Stimulated activated CD8-positive, alpha-beta memory T cell treated with anti-CD3 and anti-CD28 coated beads, Interleukin-7, amount 100 ng/mL, for 4 hours (primary cell): ENCODE measurements at regions not wholly inside any gene's neighbourhood (a gene's known extent, or its start where the extent isn't known, plus 50 kb on each side); places are given as distances from the start of the nearest gene placed in this dataset.

Experiments used
- DNase-seq, 2 donors: peaks; one replicate each; pipeline ENCODE4 v3.0.0-alpha.2; 2020; ENCODE audit warnings: low read depth in 2 of 2

DNA sequence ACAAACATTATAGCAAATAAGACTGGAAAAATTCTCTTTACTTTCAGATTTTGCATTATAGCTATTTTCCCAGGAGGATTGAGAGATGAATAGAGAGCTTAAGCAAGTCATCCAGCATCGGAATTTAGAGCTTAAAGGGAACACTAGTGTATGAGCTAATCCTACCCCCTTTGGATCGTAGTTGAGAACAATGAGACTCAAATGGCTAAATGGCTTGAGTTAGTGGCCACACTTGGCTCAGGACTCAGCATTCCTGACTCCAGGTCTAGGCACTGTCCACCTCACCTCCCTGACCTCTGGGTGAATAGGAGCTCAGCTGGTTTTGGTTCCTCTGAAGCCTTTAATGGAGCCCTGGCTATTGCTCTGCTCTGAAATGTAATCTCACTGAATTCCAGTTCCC lies 97.5 kb upstream of the CXCR4 start:
- no peak for DNase-seq

DNA sequence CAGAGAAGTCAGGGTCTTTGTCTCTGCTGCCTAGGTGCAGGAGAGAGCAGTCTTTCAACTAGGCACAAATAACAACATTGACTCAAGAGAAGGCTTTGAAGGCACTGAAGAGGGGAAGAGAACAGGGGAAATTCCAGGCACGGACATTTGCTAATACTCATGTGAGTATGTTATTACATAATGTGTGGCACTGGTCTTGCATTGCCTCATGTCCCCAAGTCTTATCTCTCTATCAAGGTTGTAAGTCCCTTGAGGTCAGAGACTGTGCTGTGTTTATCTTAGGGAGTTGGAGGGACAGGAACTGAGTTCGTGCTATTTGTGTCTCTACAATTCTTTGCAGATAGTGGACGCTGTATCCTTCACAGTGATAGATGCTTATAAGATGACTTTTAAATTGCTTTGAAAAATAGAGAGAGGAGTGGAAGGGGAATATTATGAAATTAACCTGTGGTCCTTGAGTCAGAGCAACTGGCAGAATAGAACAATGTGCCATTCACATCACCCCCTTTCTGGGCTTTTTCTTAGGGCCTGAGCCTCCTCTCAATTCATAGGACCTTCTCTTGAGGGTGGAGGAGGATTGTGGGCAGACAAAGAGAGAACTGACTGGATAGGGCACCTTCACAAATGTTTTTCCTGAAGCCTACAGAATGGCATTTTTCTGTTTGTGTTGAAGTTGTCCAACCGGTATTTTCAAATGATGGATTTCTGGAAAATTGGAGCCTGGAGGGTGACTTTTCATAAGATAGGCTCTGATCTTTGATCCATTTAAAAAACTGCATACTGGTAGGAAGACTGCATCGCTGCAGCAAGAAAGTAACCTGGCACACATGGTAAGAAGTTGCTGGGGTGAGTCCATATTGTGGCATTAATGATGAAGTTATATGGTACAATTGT lies 96.6 kb upstream of the CXCR4 start:
- no peak for DNase-seq

DNA sequence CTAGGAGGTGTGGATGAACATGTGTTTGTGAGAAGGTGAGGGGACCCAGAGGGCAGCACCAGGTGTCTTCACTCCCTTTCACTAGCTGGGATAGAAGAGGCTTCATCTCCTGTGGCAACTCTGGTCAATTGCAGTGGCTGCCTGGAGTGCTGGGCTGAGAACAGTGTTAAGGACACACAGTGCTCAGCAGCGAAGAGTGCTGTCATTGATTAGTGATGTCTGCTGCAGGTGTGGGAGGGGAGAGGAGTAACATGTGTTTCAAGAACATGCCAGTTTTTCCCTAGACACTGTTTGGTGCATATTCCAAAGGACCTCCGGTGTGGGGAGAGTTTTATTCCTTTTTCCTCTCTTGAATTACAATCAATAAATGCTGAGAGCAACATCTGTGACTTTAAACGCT lies 95.9 kb upstream of the CXCR4 start:
- no peak for DNase-seq

DNA sequence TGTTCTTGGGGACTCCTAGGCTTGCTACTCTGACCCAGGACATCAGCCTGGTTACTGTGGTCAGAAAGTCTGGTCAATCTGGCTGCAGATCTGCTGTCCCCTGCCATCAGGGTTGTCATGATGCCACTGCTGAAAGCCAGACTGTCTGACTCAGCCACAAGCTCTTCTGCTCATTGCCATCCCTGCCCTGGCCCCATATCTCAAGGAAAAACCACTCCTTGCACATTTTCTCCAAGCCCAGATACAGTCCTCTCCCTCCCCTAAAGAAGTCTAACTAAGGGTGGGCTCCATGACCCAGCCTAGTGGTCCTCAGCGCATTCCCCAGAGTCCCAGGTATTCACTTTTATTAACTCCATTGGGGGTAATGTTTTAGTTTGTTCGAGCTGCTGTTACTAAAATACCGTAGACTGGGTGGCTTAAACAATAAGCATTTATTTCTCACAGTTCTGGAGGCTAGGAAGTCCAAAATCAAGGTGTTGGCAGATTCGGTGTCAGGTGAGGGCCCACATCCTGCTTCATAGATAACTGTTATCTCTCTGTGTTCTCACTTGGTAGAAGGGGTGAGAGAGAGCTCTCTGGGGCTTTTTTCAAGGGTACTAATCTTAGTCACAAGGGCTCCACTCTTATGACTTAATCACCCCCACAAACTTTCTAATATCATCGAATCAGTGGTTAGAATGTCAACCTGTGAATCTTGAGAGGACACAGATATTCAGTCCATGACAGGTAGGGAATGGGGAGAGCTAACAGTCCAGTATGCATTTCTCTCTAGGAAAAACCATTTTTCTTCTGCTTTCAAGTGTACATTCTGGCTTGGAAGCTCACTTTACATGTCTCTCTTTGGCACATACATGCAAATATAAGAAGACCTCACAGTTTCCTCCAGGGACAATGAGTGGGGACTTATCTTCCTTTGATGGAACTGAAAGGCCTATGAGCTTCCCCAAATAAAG lies 94.8 kb upstream of the CXCR4 start:
- no peak for DNase-seq

DNA sequence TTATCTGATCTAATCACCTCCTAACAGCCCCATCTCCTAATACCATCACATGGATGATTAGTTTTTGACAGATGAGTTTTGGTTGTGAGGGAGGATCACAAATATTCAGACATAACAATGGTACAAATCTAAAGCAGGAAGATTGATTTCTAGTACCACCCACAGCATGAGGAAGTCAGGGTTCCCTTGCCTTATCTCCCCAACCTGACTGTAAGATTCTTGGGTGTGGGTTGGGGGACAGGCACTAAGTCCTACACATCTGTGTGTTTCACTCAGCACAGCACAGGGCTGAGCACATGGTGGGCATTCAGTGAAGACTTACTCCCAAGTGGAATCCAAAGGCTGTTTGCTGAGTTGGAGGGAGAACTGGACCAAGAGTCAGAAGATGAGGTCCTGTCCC lies 93.8 kb upstream of the CXCR4 start:
- DNase-seq: no peak

DNA sequence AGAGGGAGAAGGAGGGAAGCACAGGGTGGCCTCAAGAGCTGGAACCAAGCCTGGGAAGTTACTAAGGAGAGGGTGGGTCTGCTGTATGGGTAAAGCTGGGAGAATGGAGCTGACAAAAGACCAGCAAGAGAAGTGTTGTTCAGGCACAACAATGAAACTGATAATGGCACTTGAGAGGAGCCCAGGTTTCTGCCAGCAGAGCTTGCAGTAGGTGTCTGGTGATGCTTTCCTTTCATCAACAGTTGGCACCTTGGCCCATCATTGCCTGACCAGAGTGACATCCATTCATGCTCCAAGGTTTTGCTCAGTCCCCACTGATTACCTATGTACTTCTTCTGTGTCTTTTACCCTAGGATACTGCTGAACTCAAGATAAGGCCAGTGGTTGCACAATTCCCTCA lies 92.9 kb upstream of the CXCR4 start:
- no peak for DNase-seq

DNA sequence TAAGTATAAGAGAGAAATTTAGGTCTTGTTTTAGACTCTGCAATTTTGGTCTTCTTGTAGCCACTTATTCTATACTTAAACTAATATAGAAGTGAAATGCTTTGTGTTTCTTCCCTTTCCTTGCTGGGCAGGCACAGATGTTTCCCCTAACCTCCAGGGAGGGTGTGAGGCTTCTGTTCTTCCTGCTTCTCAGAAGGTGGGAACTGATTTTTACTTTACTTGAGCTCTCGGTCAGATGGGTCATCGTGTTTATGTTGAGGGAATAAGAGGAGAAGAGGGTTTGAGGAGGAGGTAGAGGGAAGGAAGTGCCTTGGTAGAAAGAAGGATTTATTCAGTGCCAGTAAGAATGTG lies 92.5 kb upstream of the CXCR4 start:
- DNase-seq: no peak

DNA sequence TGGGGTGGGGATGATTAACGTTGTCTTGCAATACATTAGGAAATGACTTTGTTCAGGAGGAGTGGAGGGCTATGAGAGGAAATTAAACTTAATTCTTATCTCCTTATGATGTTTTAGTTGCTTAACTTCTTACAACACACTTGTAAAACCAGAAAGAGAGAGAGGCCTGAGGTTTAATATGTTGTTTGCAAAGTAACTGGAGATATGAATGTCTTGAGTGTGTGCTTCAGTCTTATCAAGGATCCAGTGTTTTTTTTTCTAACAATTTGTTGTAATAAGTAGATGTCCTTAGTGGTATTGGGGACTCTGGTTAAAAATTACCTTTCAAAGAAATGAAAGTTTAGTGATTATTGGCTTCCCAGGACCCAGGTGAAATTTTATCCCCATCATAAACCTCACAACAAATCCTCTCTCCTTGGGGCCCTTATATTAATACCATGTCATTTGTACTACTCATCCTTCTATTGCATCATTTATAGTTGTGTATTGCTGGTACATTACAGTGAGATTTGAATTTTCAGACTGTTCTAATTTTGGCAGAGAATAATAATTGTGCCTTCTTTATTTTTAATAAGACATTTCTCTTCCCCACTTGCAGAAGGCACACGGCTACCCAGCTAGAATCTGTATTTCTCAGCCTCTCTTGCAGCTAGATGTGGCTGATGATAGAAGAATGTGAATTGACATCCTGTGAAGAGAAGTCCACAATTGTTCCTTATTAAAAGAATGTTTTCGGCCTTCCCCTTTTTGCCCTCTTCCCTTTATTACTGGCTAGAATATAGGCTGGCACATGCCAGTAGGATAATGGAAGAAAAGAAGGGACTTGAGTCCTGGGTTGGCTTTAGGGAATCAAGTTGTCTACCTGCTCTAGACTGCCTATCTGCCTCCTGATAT lies 91.9 kb upstream of the CXCR4 start:
- DNase-seq: no peak

DNA sequence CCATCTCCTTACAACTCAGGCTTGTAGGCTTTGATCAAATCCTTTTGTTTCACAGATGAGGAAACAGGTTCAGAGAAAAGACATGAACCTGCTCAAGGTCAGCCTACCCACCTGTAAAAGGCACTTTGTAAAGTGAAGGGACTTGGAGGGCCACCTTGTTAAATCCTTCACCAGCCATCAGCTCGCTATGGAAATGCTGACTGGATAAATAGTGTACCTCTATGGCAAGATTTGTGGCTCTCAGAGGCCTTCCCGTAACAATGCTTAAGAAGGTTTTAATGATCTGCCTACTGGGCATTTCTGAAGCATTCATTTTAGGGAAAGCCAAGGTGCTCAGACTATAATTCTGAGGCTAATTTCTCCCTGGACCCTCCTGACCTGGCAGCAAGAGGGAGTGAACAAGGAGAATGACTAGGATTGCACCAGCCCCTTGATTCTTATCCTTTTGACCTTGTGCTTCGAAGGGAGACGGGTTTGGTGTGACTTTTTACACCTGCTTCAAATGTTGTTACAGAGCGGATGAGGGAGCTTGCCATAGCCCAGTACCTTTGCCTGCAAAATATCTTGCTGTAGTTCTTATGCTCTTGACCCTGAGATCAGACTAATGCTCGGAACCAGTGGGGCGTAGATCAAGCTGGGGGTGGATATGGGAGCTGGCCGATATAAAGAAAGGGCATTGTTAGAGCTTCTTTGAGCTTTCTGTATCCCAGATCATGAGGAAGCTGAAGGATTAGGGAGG lies 90.9 kb upstream of the CXCR4 start:
- no peak for DNase-seq

DNA sequence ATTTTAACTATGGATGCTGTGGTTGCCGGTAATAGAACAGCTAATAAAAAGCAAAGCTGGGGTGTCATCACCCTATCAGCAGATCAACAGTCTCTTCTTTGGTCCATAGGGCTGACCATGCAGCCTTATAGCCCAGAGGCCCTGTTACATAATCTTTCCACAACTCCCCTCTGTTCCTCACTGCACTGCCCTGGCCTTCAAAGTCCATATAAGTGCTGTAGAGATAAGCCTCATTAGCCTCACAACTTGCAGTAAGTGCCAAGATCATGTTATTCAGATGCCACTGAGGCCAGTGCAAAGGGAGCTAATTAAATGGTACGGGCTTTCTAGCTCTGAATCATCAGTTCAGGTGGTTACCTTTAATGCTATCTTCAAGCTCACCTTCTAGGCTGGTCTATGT lies 89.7 kb upstream of the CXCR4 start:
- no peak for DNase-seq

DNA sequence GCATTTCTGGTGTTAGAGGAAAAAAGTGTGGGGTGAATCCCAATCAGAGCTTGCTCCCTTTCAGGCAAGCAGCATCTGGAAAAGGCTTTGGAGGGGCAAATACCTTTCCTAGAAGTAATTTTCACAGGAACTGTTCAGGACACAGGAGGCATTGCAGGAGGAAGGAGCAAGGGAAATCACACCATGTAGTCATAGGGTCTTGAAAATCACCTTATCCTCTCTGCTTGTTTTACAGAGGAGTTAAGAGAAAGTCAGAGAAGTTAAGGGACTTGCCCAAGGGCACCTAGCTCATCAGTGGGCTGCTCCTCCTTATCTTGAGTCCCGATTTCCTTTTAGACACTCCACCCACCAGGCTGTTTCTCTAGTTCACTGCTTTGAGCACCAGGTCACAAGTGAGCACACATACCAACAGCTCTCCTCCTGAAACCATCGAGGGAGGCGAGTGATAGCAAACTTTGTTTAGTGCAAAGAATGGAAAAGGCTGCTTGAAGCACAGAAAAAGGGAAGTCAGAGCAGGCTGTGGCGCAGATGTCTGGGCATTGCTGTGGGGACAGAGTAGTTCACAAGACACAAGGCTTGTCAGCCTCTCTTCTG lies 89.2 kb upstream of the CXCR4 start:
- no peak for DNase-seq

DNA sequence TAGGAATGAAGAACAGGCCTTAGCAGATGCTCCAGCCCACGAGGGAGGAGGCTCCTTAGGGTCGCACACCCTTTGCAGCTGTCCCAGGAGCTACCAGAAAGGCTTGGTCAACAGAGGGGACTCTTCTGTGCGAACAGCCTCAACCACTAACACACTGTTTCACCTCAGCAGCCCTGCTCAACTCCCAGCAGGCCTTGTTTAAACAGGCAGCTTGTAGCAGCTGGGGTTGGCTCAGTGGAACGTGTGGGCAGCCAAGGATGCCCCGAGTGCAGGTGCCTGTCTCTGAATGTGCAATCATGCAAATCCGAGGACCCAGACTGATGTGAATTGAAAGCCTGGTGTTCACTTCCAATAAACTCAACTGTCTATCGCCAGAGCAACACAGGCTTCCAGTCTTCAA lies 88.7 kb upstream of the CXCR4 start:
- no peak for DNase-seq

DNA sequence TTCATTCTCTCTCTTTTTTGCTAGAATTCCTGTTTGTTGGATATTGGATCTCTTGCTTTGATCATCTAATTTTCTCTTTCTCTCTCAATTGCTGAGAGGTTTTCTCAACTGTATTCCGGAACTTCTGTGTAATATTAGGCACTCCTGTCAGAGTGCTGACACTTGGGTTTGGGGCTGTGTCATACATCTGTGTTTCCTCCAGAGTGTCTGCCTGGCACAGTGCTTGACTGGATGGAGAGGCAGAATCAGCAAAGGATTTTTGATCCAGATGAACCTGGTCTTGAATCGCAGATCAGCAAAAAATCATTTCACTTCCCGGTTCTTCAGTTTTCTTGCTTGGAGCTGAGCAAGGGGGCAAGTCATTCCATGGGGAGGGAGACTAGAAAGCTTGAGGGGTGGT lies 87.7 kb upstream of the CXCR4 start:
- DNase-seq: no peak

DNA sequence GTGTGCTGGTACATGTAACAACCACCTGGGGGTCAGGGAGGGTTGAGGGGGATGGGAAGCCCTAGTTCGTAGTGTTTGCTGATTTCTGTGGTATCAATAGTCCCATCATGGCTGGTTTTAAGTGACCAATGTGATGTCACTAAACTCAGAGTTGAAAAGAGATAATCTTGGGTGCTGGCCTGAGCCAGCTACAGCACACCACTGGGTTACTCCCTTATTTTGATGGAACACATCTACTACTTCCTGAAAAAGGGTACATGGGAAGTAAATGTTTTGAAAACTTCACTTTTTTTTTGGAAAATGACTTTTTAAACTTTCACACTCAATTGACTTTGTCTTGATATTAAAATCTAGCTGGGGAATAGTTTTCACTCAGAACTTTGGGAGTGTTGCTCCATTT lies 87.0 kb upstream of the CXCR4 start:
- DNase-seq: no peak

DNA sequence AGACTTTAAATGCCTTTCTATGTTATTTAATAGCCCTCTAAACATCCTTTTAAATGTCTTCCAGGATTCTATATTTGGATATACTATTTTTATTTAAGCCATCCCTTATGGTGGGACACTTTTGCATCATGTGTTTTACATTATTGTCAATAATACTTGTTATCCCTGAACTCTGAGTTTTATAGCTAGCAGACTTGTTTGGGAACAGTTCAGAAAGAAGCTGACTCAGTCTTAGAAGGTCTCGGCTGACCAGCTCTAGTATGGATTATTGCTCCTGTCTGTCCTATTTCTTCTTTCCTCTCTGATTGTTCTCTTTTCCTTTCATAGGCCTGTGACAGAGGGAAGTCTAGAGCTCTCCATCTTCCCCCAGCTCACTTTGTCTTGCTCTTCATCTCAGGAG lies 77.3 kb upstream of the CXCR4 start:
- no peak for DNase-seq

DNA sequence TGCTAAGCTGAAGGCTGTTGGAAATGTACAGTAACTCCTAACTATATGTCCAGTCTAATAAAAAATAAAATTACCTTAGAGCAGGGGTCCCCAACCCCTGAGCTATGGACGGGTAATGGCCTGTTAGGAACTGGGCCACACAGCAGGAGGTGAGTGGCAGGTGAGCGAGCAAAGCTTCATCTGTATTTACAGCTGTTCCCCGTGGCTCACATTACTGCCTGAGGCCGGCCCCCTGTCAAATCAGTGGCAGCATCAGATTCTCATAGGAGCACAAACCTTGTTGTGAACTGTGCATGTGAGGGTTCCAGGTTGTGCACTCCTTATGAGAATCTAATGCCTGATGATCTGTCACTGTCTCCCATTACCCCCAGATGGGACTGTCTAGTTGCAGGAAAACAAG lies 73.1 kb upstream of the CXCR4 start:
- no peak for DNase-seq

DNA sequence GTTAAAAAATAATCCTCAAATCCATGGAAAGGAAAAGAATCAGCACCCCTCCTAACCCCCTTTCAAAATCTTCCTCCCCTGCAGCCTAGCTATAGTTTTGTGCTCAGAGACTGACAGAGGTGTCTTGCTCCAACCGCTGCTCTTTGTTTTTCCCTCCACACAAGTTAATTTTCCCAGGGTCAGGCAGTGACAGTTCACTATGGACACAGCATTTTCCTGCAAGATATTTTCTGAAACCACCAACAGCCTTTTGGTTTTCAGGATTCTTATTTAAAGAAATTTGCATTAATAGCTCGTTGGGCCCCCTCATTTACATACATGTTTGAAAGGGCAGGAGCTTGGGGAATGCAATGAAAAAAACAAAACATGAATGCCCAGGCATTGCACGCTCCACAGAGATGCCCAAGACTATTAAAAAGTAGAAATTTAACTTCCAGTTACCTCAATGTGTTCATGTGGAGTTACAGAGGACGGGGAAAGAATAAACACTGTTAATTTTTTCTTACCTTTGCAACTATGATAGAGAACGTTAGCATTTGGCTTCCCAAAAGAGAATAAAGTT lies 71.4 kb upstream of the CXCR4 start:
- no peak for DNase-seq

DNA sequence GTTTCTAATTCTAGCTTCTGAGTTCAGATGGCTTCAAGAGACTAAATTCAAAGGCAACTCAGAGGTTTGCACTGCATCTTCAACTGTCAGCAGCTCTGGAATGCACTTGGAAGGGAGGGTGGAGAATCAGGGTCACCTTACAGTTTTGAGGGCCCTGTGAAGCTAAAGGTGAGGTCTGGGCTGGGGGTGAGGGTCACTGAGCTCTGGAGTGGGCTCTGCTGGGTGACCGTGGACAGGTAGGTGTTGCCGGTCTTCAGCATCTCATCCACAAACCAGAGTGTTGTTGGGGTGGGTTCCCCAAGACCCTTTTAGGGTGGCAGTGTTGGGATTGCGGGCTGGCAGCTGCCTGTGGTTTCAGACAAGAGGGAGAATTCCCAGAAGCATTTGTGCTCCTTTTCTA lies 70.1 kb upstream of the CXCR4 start:
- no peak for DNase-seq

DNA sequence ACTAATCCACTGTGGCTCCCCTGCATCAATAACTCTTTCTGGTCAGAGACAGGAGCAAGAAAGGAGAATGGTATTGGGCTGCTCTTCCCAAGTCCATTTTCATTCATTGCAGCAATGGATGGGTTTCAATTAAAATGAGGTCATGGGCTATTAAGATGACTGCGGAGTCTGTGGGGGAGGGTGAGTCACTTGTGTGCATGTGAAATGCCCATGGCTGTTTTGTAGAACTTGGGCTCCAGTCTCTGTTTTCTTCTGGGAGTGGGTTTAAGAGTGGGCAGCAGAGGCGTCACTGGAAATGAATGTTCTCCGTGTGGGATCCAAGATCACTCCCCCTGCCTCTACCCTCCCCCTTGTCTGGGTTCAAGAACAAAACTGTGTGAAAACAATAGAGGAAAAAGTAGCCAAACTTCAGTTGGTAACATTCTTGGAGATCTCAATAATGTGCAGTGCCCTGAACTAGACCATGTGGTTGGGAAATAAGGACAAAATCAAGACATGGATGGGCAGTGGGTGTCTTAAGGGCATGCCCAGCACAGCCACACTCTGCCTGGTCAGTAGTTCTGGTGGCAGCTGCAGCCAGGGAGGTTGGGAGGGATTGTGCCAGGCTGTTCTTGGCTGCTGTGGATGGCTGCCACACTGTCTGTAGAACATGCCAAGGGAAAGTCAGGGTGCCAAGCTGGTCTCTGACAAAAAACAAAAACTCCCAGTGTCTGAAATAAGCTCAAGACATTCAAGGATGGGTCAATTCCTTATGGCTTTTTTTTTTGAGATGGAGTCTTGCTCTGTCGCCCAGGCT lies 68.2 kb upstream of the CXCR4 start:
- DNase-seq: no peak

DNA sequence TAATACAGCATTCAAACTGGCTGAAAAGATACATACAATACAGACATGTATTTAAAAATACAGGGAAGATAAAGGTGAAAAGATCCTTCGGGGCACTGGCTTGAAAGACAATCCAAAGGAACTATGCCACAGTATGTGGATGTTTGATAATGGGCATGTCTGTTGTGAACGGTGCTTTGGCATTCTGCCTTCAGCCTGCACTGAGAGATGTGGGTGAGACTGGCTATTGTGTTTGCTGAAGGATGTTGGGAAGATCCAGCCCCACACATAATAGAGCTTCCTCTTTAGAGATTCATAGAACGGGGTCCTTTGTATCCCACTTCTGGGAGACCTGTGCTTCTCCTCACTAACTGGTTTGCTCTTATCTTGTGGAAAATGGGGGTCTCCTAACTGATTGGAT lies 65.1 kb upstream of the CXCR4 start:
- no peak for DNase-seq
